ENCODE measurements at regions not wholly inside any gene's neighbourhood (a gene's known extent, or its start where the extent isn't known, plus 50 kb on each side); places are given as distances from the start of the nearest gene placed in this dataset.
"Not testable (repeated sequence)": the region's sequence is repeated elsewhere in the genome, so short reads cannot be mapped to it uniquely, and the experiment has no call there.

- DNase-seq = no peak
Observed at GRCh38 chr9:104276709-104277245, 182.7 kb downstream of the SMC2 start.

GRCh38 chr9:104278929-104279496 lies 184.9 kb downstream of the SMC2 start:
- no peak for DNase-seq

GRCh38 chr9:104279535-104280177 lies 185.5 kb downstream of the SMC2 start:
- DNase-seq = no peak

GRCh38 chr9:104280178-104280560 lies 186.1 kb downstream of the SMC2 start:
- no peak for DNase-seq

GRCh38 chr9:104280711-104281110 lies 186.6 kb downstream of the SMC2 start:
- DNase-seq = no peak

- DNase-seq = no peak
Observed at GRCh38 chr9:104286187-104286586, 192.1 kb downstream of the SMC2 start.

GRCh38 chr9:104286799-104287198 lies 192.7 kb downstream of the SMC2 start:
- no peak for DNase-seq

- DNase-seq = no peak
Observed at GRCh38 chr9:104287253-104287878, 193.3 kb downstream of the SMC2 start.

- no peak for DNase-seq
Observed at GRCh38 chr9:104293877-104294276, 199.8 kb downstream of the SMC2 start.

- DNase-seq = no peak
Observed at GRCh38 chr9:104300124-104300523, 203.9 kb upstream of the OR13F1 start.

GRCh38 chr9:104301755-104302154 lies 202.3 kb upstream of the OR13F1 start:
- no peak for DNase-seq

- DNase-seq = no peak
Observed at GRCh38 chr9:104302775-104303174, 201.3 kb upstream of the OR13F1 start.

GRCh38 chr9:104304925-104305324 lies 199.1 kb upstream of the OR13F1 start:
- no peak for DNase-seq

GRCh38 chr9:104313396-104314110 lies 190.5 kb upstream of the OR13F1 start:
- no peak for DNase-seq

- DNase-seq = not testable (repeated sequence)
Observed at GRCh38 chr9:104316201-104317009, 187.7 kb upstream of the OR13F1 start.

- DNase-seq = no peak
Observed at GRCh38 chr9:104319198-104319597, 184.9 kb upstream of the OR13F1 start.

GRCh38 chr9:104319685-104320084 lies 184.4 kb upstream of the OR13F1 start:
- no peak for DNase-seq

GRCh38 chr9:104322596-104322995 lies 181.5 kb upstream of the OR13F1 start:
- no peak for DNase-seq

- not testable (repeated sequence) for DNase-seq
Observed at GRCh38 chr9:104323967-104324694, 179.9 kb upstream of the OR13F1 start.

GRCh38 chr9:104326912-104327311 lies 177.2 kb upstream of the OR13F1 start:
- DNase-seq = no peak

- DNase-seq = no peak
Observed at GRCh38 chr9:104329245-104329644, 174.8 kb upstream of the OR13F1 start.

- DNase-seq = no peak
Observed at GRCh38 chr9:104330841-104331240, 173.2 kb upstream of the OR13F1 start.

Data from T-helper 1 cell (primary cell).